ENCODE measurements at regions not wholly inside any gene's neighbourhood (a gene's known extent, or its start where the extent isn't known, plus 50 kb on each side); places are given as distances from the start of the nearest gene placed in this dataset.

GRCh38 chr11:71071736-71072509 is 180.5 kb downstream of the SHANK2 start:
- no peak for DNase-seq

DNA sequence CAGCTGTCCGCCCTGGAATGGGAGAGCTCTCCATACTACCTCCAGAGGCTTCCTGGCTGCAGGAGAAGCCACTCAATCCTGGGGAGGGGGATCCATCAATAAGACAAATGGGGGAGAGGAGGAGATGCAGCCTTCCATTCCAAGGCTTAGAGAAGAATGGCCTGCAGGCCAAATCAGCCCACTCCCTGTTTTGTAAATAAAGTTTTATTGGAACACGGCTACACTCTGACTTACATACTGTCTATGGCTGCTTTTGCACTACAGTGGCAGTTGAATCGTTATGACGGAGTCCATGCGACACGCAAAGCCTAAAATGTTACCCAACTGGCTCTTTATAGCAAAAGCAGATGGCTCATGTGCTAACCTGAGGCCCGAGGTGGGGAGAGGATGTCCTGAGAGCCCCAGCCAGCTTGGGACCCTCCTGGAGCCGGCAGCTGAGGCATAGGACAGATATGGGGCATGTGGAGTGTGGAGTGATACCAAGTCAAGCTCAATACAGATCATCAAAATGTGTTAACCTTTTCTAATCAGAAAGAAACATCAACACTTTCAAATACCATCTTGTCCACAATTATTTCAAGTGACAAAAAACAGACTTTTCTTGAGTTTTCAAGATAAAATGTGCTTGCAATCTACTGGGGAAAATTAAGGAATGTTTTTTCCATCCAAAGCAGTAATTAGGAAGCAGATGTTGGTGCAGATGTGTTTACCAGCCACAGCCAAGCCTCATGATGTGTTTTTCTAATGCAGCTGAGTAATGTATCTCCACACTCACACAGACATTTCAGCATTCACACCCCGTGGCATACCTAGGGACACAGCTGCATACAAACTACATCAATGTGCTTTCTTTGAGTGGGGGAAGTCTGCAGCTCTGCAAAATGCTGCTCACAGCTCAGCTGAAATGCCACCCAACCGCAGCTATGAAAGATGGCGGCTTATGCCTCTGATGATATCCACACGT is 181.6 kb downstream of the SHANK2 start:
- no peak for DNase-seq

DNA sequence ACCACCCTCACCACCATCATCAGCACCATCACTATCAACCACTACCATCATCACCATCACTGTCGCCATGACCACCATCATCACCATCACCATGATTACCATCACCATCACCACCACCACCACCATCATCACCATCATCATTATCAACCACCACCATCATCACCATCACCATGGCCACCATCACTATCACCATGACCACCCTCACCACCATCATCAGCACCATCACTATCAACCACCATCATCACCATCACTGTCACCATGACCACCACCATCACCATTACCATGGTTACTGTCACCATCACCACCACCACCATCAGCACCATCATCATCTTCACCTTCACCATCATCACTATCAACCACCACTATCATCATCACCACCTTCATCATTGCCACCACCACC is 183.4 kb downstream of the SHANK2 start:
- DNase-seq: no peak

- no peak for DNase-seq
Observed at GRCh38 chr11:71067753-71068152, 184.6 kb downstream of the SHANK2 start.

- no peak for DNase-seq
Observed at GRCh38 chr11:71066311-71066710, 186.1 kb downstream of the SHANK2 start.

DNA sequence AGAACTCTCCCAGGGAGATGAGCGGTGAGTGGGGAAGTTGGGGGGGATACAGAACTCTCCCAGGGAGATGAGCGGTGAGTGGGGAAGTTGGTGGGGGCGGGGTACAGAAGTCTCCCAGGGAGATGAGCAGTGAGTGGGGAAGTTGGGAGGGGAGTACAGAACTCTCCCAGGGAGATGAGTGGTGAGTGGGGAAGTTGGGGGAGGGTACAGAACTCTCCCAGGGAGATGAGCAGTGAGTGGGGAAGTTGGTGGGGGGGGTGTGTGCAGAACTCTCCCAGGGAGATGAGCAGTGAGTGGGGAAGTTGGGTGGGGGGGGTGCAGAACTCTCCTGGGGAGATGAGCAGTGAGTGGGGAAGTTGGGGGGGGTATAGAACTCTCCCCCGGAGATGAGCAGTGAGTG is 186.5 kb downstream of the SHANK2 start:
- DNase-seq: no peak

DNA sequence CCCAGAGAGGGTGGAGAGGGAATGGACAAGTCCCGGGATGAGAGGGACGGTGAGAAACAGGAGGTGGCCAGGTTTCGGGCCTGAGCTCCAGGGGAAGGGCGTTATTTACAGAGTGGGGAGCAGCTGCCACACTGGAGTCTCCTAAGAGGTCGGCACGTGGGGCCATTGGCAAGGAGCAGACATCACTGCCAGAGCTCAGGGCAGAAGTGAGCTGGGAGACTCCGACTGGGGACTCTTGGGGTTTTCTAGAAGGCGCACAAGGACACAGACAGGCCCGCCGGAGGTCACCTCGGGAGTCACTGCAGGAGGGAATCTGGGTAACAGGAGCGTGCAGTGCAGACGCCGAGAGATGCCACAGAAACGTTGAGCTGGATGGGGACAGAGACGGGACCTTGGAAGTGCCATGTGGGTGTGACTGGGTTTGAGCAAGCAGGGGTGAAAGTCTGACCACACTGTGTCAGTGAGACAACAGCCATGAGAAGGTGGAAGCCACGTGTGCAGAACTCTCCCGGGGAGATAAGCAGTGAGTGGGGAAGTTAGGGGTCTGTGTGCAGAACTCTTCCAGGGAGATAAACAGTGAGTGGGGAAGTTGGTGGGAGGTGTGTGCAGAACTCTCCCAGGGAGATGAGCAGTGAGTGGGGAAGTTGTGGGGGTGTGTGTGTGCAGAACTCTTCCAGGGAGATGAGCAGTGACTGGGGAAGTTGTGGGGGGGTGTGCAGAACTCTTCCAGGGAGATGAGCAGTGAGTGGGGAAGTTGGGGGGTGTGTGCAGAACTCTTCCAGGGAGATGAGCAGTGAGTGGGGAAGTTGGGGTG is 187.5 kb downstream of the SHANK2 start:
- DNase-seq: no peak

DNA sequence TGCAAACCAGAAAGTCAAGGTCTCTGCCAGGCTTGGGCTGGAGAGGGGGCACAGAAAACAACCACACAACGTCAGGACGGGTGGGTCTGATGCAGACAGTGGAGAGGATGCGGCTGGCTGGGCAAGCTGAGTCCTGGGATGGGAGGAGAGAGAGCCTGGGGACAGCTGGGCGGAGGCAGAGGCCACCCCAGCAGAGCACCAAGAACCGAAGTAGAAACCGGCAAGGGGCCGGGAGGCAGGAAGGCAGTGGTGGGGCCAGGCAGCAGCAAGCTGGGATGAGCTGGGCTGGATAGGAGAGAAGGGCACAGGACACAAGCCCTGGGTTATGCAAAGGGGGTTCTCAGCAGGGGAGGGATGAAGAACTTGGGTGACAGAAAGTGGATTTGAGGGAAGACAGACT is 188.2 kb downstream of the SHANK2 start:
- no peak for DNase-seq

DNA sequence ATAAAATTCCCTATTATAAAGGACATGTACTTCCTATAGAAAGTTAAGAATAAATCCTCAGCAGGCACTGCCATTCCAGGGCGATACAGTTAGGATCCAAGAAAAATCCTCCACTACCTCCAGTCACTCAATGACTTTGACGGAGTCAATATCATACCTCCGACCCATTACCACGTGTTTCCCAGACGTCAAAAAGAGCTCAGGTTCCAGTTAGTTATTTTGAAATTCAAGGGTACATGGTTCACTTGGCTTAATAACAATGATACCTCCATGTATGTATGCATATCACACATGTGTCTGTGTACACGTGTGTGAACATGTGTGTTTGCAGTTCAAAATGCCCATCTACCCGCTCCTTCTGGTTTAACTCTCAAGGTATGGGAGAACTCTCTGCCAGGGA is 189.2 kb downstream of the SHANK2 start:
- no peak for DNase-seq

GRCh38 chr11:71062199-71062598 is 190.2 kb downstream of the SHANK2 start:
- no peak for DNase-seq

- no peak for DNase-seq
Observed at GRCh38 chr11:71060391-71060791, 192.0 kb downstream of the SHANK2 start.

- DNase-seq: no peak
Observed at GRCh38 chr11:71059662-71060061, 192.7 kb downstream of the SHANK2 start.

- no peak for DNase-seq
Observed at GRCh38 chr11:71055925-71056324, 196.5 kb downstream of the SHANK2 start.

Data from femur (tissue), 1 donor.